IPS DF 4.7 (cell line): ENCODE measurements at regions not wholly inside any gene's neighbourhood (a gene's known extent, or its start where the extent isn't known, plus 50 kb on each side); places are given as distances from the start of the nearest gene placed in this dataset.

Experiments
- DNase-seq: peaks from one replicate; pipeline ENCODE4 v3.0.0-alpha.2; 2013; ENCODE audit warnings: low spot score; ENCODE audit errors: extremely low read depth

DNA sequence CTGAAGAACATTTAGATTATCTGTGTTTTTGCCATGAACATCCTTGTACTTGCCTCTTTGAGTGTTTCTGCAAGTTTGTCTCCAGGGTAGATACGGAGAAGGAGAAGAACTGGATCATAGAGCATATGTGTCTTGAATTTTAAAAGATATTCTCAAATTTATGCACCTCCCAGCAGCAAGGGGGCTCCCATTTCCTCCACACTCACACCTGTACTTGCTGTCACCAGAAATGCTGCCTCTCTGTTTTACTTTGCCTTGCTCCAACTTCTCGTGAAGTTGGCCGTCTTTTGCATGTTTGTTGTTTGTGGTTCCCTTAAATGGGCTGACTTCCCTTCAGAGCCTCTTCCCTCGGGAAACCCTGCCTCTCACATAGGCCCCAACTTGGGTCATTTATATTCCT, 171.0 kb downstream of the TFAP2C start:
- DNase-seq = no peak

- DNase-seq = no peak
These were observed 173.1 kb downstream of the TFAP2C start for GRCh38 chr20:56801971-56802755.

DNA sequence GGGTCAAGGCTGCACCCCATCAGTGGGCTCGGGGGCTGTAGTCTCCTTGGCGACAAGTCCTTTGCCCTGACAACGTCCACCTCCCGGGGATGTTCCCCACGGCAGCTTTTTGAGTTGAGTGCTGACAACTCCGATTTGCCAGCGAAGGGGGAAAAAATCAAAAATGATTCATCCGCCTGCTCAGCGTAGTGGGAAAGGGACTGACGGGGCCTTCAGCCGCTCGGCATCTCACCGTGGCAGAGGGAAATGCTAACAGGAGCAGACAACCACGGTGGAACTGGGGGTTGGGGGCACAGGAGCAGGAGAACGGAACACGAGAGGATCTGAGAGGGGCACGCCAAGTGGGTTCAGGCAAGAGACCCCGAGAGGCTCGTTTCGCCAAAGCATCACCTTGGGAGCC, 173.7 kb downstream of the TFAP2C start:
- no peak for DNase-seq

DNA sequence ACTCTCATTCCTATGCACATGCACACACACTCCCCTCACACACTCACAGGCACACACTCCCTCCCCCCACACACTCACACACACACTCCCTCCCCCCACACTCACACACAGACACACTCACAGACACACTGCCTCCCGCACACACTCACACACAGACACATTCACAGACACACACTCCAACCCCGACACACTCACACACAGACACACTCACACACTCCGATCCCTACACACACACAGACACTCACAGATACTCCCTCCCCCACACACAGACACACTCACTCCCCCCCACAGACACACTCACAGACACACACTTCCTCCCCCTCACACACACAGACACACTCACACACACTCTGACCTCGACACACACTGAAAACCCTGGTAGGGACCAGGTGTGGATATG, 176.2 kb downstream of the TFAP2C start:
- DNase-seq = no peak

GRCh38 chr20:56805966-56806365, 176.9 kb downstream of the TFAP2C start:
- no peak for DNase-seq

- DNase-seq = no peak
These were observed 177.9 kb downstream of the TFAP2C start for GRCh38 chr20:56806952-56807517.

DNA sequence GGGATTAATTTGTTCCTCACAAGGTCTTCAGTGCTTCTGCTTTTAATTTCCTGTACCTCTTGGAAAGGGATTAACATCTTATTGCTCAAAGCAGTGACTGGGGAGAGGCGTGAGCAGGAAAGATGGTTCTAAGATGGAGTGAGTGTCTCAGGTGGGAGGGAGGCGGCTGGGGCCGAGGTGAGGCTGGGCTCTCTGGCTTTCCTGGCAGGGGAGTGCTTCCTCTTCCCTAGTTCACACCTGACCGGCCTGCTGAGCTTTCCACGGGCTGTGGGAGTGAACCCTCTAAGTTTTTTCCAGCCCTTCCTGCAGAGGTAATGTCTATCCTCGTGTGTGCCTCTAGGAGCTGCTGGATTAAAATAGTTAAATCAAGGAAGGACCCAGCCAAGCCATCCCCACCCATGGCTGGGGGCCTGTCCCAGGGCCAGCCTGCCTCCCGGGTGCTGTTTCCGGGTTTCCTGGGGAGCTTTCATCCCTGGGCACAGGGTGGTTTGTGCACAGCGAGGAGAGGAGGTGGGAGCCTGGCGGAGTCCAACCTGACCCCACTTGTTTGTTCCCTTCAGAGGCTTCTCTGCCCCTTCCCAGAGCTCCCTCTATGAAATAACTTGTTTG, 179.1 kb downstream of the TFAP2C start:
- no peak for DNase-seq

GRCh38 chr20:56808732-56809131, 179.6 kb downstream of the TFAP2C start:
- no peak for DNase-seq

- DNase-seq = no peak
These were observed 180.6 kb downstream of the TFAP2C start for GRCh38 chr20:56809668-56810067.

DNA sequence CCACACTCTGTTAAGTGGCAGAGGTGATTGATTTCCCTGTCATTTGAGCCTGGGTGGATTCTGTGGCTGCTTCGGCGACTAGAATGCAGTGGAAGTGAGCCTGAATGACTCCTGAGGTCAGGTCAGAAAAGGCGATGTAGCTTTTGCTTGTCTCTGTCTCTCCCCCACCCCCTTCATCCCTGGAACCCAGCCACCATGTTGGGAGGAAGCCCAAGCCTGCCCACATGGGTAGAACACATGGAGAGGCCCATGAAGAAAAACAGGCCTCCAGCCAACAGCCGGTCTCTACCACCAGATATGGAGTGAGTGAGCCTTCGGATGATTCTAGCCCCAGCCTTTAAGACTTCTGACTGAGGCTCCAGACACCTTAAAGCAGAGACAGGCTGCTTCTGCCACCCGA, 181.0 kb downstream of the TFAP2C start:
- DNase-seq = no peak

GRCh38 chr20:56815796-56816195, 186.7 kb downstream of the TFAP2C start:
- no peak for DNase-seq

DNA sequence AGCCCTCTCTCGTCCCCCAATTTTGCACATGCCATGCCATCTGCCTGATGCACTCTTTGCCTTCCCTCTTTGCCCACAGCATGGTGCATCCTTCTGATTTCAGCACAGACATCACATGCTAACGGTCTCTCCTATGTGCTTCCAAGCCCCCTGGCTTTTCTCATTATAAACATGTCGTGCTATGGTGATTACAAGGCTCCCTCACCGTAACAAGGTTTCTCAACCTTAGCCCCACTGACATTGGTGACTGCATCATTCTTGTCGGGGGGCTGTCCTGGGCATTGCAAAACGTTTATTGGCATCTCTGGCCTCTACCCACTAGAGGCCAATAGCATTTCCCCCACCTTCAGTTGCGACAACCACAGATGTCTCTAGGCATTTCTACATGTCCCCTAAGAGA, 187.2 kb downstream of the TFAP2C start:
- no peak for DNase-seq

GRCh38 chr20:56817780-56818675, 188.9 kb downstream of the TFAP2C start:
- DNase-seq = no peak

DNA sequence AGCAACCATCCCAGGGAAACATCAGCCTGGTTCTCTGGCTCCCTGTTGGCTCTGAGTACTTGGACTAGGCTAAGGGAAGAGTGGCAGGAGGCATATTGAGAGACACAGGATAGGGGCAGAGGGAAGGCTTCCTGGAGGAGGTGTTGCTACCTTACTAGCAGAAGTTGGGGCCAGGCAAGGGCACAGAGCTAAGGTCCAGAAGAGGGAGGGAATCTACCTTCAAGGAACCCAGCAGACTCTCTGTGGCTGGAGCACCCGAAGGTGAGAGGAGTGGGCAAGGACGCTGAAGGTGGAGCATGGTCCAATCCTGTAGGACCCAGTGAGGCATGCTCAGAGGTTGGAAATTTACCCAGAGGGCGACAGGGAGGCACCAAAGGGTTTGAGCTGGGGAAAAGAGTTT, 191.9 kb downstream of the TFAP2C start:
- DNase-seq = no peak

DNA sequence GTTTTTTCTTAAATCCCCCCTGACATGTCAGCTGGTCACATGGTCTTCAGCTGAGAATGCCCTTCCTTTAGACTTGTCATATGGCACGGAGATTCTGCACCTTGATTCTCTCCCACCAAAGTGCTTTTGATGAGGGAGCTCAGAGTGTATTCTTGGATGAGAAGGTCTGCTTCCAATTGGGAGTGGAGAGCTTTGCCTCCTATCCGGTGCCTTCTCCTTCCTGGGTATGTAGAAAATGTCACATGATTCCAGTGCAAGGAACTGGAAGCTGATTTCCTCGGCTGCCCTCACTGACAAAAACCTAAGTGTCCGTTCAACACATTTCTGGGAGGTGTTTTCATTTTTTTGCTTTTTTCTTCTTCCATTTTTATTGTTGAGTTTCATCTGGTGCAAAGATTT, 197.2 kb downstream of the TFAP2C start:
- no peak for DNase-seq

GRCh38 chr20:56826705-56827665, 197.9 kb downstream of the TFAP2C start:
- no peak for DNase-seq

DNA sequence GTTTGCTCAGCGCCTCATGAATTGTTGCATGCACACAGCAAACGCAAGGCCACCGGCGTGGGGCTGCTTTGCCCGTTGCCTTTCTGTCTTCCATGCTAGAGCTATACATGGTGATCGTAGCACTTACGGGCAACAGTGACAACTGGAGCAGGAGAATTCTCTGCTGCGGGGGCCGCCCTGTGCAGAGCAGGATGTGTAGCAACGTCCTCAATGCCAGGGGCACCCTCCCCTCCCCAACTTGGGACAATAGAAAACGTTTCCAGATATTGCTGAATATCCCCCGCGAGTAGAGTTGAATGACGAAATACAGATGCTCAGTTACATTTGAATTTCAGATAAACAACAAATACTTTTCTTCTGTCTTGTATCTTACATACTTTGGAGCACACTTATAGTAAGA, 198.7 kb downstream of the TFAP2C start:
- no peak for DNase-seq

DNA sequence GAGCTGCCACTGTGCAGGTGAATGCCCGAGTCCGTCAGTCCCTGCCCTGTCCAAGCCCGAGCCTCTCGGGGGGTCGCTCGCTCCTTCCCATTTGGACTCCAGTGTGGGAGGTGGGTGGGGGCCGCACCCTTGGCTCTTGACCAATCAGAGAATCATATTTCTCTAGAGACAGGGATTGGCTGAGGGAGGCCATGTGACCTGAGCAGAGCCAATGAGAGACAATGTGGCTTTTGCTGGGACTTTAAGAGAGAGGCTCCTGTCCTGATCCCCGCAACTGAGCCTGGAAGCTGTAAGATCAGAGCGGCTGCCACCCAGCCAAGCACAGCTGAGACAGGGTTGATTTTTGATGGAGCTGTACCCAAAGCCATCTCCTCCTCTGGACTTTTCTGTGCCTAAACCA, 199.3 kb downstream of the TFAP2C start:
- DNase-seq = no peak

DNA sequence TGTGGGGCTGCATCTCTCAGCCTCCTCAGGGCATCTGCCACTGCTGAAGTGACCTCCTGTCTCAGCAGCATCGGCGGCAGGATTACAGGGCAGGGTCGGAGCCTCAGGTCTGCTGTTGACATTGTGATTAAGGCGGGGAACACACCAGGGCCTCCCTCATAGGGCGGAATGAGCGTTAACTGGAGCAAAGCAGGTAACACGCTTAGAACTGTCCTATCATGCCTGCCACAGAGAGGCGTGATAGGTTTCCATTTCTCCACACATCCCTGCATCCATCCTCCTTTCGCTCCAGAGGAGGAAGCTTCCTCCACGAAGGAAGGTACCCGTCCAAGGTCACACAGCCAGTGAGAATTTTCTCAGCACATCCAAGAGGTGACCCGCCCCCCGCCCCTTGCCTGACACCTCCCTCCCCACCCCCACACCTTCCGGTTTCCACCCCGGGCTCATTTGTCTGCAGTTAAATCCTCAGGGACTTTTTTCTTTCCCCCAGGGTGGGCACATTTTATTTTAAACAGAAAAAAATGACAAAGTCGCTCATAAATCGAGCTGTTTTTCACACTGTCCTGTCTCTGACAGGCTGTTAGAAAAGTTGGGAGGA, 200.8 kb downstream of the TFAP2C start:
- no peak for DNase-seq

GRCh38 chr20:56831795-56832194, 202.7 kb downstream of the TFAP2C start:
- DNase-seq = no peak
